Uterus (tissue), 3 donors: ENCODE measurements at regions not wholly inside any gene's neighbourhood (a gene's known extent, or its start where the extent isn't known, plus 50 kb on each side); places are given as distances from the start of the nearest gene placed in this dataset.
"Not testable (repeated sequence)": the region's sequence is repeated elsewhere in the genome, so short reads cannot be mapped to it uniquely, and the experiment has no call there.

Experiments used
- DNase-seq, 2 donors: peaks; one replicate each; pipeline ENCODE4 v3.0.0-alpha.2; 2019 to 2020
- H3K27ac ChIP-seq, 2 donors: fragments of 200-600 bp; sonication (generic); 1 replicate in 1 of 2; 2 replicates in 1 of 2; pipeline ENCODE4 v1.5.1; 2016 to 2018
- H3K27me3 ChIP-seq, 2 donors: fragments of 200-600 bp; sonication (generic); one replicate each; pipeline ENCODE4 v1.5.1; 2018 to 2019; ENCODE audit warnings: control low read depth in 1 of 2
- H3K36me3 ChIP-seq, 2 donors: fragments of 200-600 bp; sonication (generic); one replicate each; pipeline ENCODE4 v1.5.1; 2019; ENCODE audit warnings: control low read depth in 1 of 2
- H3K4me1 ChIP-seq, 2 donors: fragments of 200-600 bp; sonication (generic); one replicate each; pipeline ENCODE4 v1.5.1; 2018 to 2019; ENCODE audit warnings: control low read depth in 1 of 2
- H3K4me3 ChIP-seq, 2 donors: fragments of 200-600 bp; sonication (generic); 1 replicate in 1 of 2; 2 replicates in 1 of 2; pipeline ENCODE4 v1.5.1; 2018 to 2019; ENCODE audit warnings: mild to moderate bottlenecking in 1 of 2
- H3K9me3 ChIP-seq, 2 donors: fragments of 200-600 bp; sonication (generic); one replicate each; pipeline ENCODE4 v1.5.1; 2019; ENCODE audit warnings: control low read depth in 1 of 2
- CTCF ChIP-seq, 4 experiments: fragments of 200-600 bp in 2 of 4; fragments of 450-650 bp in 2 of 4; sonication (generic) in 2 of 4; IDR thresholded peaks; one replicate each; pipeline ENCODE4 v1.5.1; 2016 to 2019; ENCODE audit warnings: antibody characterized with exemption in 4 of 4, mild to moderate bottlenecking in 2 of 4, moderate library complexity in 1 of 4
- POLR2A ChIP-seq, 2 donors: fragments of 450-650 bp; IDR thresholded peaks; one replicate each; pipeline ENCODE4 v1.6.1; 2016; ENCODE audit warnings: antibody characterized with exemption in 2 of 2, mild to moderate bottlenecking in 1 of 2, moderate library complexity in 1 of 2
- intact Hi-C: fragments of 100-400 bp; cut with DNase I; formaldehyde crosslinking; loops from one replicate; pipeline ENCODE4 v1.15.1; 2023; ENCODE audit warnings: low total_unique reads
- donor health status: DM: yes; HTN: yes; CAD: no.

- Histone ChIP-seq H3K27ac (no peak overlapping the region), H3K36me3 (no peaks in the 10 kb centered on the region), H3K27me3 (no peaks in the 10 kb centered on the region), H3K9me3 (no peaks in the 10 kb centered on the region), H3K4me3 (no peak overlapping the region), H3K4me1 (no peaks in the 10 kb centered on the region)
- TF ChIP-seq POLR2A (IDR thresholded peaks at IDR 0.05) = no peak
- no peak for TF ChIP-seq CTCF (IDR thresholded peaks at IDR 0.05)
- intact Hi-C loops = no loop called here
- DNase-seq = no peak
Observed at GRCh38 chr2:195238826-195239225, 418.2 kb upstream of the SLC39A10 start.

DNA sequence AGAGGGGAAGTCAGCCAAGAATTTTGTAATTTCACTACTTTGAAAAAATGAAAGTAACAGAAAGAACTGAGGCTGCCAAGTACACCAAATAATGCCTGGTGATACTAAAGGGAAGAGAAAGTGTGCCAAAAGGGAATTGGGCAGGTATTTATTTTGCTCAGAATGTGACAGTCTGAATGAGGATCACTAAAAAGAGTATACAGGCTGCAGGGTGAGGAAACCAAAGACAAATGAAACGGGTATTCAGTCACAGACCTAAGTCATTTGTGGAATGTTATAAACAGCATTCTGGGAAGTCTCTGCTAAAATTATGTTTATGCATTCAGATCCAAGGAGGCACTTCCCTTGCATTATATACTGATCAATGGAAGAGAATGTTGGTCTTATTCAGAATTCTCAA is 418.6 kb upstream of the SLC39A10 start:
- Histone ChIP-seq H3K36me3 (no peaks in the 10 kb centered on the region), H3K27ac (no peak overlapping the region), H3K9me3 (no peaks in the 10 kb centered on the region), H3K27me3 (no peaks in the 10 kb centered on the region), H3K4me1 (no peaks in the 10 kb centered on the region), H3K4me3 (no peak overlapping the region)
- intact Hi-C loops = no loop called here
- DNase-seq = no peak
- TF ChIP-seq CTCF (IDR thresholded peaks at IDR 0.05) (no peak), POLR2A (IDR thresholded peaks at IDR 0.05) (no peak)

DNA sequence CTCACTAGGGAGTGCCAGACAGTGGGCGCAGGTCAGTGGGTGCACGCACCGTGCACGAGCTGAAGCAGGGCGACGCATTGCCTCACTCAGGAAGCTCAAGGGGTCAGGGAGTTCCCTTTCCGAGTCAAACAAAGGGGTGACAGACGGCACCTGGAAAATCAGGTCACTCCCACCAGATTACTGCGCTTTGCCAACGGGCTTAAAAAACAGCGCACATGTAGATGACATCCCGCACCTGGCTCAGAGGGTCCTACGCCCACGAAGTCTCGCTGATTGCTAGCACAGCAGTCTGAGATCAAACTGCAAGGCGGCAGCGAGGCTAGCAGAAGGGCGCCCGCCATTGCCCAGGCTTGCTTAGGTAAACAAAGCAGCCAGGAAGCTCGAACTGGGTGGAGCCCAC is 428.5 kb upstream of the SLC39A10 start:
- intact Hi-C loops, H3K36me3 ChIP-seq, DNase-seq: not testable (repeated sequence)

GRCh38 chr2:195214072-195214471 is 443.0 kb upstream of the SLC39A10 start:
- intact Hi-C loops = no loop called here
- Histone ChIP-seq H3K27me3 (no peaks in the 10 kb centered on the region), H3K36me3 (no peaks in the 10 kb centered on the region), H3K4me1 (no peaks in the 10 kb centered on the region), H3K9me3 (no peaks in the 10 kb centered on the region), H3K4me3 (no peak overlapping the region), H3K27ac (no peak overlapping the region)
- no peak for TF ChIP-seq CTCF (IDR thresholded peaks at IDR 0.05)
- TF ChIP-seq POLR2A (IDR thresholded peaks at IDR 0.05) = no peak
- DNase-seq = no peak

More for the DNA sequence above, 428.5 kb upstream of the SLC39A10 start:
- H3K9me3 ChIP-seq, H3K27ac ChIP-seq, H3K27me3 ChIP-seq, H3K4me3 ChIP-seq, H3K4me1 ChIP-seq: not testable (repeated sequence)

DNA sequence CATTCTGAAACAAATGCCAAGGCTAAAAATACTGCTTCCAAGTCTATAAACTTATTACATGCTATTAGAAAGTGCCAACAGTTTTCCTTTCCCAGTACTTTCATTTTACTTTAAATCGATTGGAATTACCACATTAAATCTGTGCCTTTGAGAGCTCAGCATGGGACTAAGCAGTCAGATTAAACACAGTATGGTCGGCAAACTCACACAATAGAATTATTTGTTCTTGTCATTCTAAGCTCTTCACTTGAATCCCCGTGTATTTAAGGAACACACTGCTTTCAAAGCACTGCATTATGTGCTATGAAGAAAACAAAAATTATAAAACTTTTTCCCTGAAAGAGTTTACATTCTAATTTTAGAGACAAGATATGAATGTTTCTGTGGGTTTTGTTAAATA is 444.4 kb upstream of the SLC39A10 start:
- Histone ChIP-seq H3K36me3 (no peaks in the 10 kb centered on the region), H3K4me3 (no peak overlapping the region), H3K27me3 (no peaks in the 10 kb centered on the region), H3K4me1 (no peaks in the 10 kb centered on the region), H3K27ac (no peak overlapping the region), H3K9me3 (no peaks in the 10 kb centered on the region)
- DNase-seq = no peak
- TF ChIP-seq CTCF (IDR thresholded peaks at IDR 0.05) (no peak), POLR2A (IDR thresholded peaks at IDR 0.05) (no peak)
- intact Hi-C loops = no loop called here

- no peak for DNase-seq
- Histone ChIP-seq H3K27me3 (no peaks in the 10 kb centered on the region), H3K27ac (no peak overlapping the region), H3K9me3 (no peaks in the 10 kb centered on the region), H3K4me3 (no peak overlapping the region), H3K36me3 (no peaks in the 10 kb centered on the region), H3K4me1 (no peaks in the 10 kb centered on the region)
- intact Hi-C loops = no loop called here
- TF ChIP-seq POLR2A (IDR thresholded peaks at IDR 0.05) (no peak), CTCF (IDR thresholded peaks at IDR 0.05) (no peak)
Observed at GRCh38 chr2:195202163-195202845, 454.7 kb upstream of the SLC39A10 start.
